ENCODE measurements at regions not wholly inside any gene's neighbourhood (a gene's known extent, or its start where the extent isn't known, plus 50 kb on each side); places are given as distances from the start of the nearest gene placed in this dataset.

GRCh38 chr1:38430949-38431348 is 384.4 kb upstream of the POU3F1 start:
- Histone ChIP-seq H3K9me2 (ENCODE audit: insufficient read depth, low read length) (no peaks in the 10 kb centered on the region), H2AFZ (ENCODE audit: low read length) (no peak overlapping the region), H3K36me3 (ENCODE audit: insufficient read depth, low read length) (no peaks in the 10 kb centered on the region), H3K4me2 (ENCODE audit: low read length) (no peak overlapping the region), H3K27ac (ENCODE audit: low read depth, low read length, poor library complexity, severe bottlenecking) (no peak overlapping the region), H3K9me3 (ENCODE audit: low read length) (no peaks in the 10 kb centered on the region), H3K4me1 (ENCODE audit: insufficient read depth, low read length, poor library complexity, severe bottlenecking) (peaks cover under 1% of the 10 kb centered on the region), H3K4me3 (ENCODE audit: low read depth, low read length, poor library complexity, severe bottlenecking) (no peak overlapping the region), H3K79me2 (ENCODE audit: insufficient read depth, low read depth, low read length) (no peaks in the 10 kb centered on the region), H4K20me1 (ENCODE audit: insufficient read depth, low read length) (no peaks in the 10 kb centered on the region)
- TF ChIP-seq EZH2phosphoT487 (IDR thresholded peaks at IDR 0.05; ENCODE audit: borderline replicate concordance, low read depth, low read length), result no peak
- ChIA-PET POLR2A (no interaction called here), CTCF (ENCODE audit: unreplicated experiment) (no interaction called here)
- no peak for DNase-seq (ENCODE audit: low spot score)
- no TSS peak for BruUV-seq (replicated peaks)
- intact Hi-C loops (cut with micrococcal nuclease; ENCODE audit: unreplicated experiment), result no loop called here

GRCh38 chr1:38424677-38425076 is 378.1 kb upstream of the POU3F1 start:
- no peaks in the 10 kb centered on the region for H3K79me2 ChIP-seq (ENCODE audit: insufficient read depth, low read depth, low read length)
- no peaks in the 10 kb centered on the region for H3K36me3 ChIP-seq (ENCODE audit: insufficient read depth, low read length)
- no peaks in the 10 kb centered on the region for H3K9me3 ChIP-seq (ENCODE audit: low read length)
- BruUV-seq (replicated peaks), result no TSS peak
- H2AFZ ChIP-seq (ENCODE audit: low read length), result no peak overlapping the region
- no peaks in the 10 kb centered on the region for H4K20me1 ChIP-seq (ENCODE audit: insufficient read depth, low read length)
- H3K4me1 ChIP-seq (ENCODE audit: insufficient read depth, low read length, poor library complexity, severe bottlenecking), result no peaks in the 10 kb centered on the region
- H3K27ac ChIP-seq (ENCODE audit: low read depth, low read length, poor library complexity, severe bottlenecking), result no peak overlapping the region
- POLR2A ChIA-PET, result no interaction called here
- DNase-seq (ENCODE audit: low spot score), result no peak
- H3K9me2 ChIP-seq (ENCODE audit: insufficient read depth, low read length), result no peaks in the 10 kb centered on the region
- CTCF ChIA-PET (ENCODE audit: unreplicated experiment), result no interaction called here
- intact Hi-C loops (cut with micrococcal nuclease; ENCODE audit: unreplicated experiment), result no loop called here
- no peak overlapping the region for H3K4me3 ChIP-seq (ENCODE audit: low read depth, low read length, poor library complexity, severe bottlenecking)
- H3K4me2 ChIP-seq (ENCODE audit: low read length), result no peak overlapping the region
- no peak for TF ChIP-seq EZH2phosphoT487 (IDR thresholded peaks at IDR 0.05; ENCODE audit: borderline replicate concordance, low read depth, low read length)
- TF ChIP-seq, protein P1, sequence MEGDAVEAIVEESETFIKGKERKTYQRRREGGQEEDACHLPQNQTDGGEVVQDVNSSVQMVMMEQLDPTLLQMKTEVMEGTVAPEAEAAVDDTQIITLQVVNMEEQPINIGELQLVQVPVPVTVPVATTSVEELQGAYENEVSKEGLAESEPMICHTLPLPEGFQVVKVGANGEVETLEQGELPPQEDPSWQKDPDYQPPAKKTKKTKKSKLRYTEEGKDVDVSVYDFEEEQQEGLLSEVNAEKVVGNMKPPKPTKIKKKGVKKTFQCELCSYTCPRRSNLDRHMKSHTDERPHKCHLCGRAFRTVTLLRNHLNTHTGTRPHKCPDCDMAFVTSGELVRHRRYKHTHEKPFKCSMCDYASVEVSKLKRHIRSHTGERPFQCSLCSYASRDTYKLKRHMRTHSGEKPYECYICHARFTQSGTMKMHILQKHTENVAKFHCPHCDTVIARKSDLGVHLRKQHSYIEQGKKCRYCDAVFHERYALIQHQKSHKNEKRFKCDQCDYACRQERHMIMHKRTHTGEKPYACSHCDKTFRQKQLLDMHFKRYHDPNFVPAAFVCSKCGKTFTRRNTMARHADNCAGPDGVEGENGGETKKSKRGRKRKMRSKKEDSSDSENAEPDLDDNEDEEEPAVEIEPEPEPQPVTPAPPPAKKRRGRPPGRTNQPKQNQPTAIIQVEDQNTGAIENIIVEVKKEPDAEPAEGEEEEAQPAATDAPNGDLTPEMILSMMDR (conservative IDR thresholded peaks at IDR 0.05; ENCODE audit: low read length), result no peak

DNA sequence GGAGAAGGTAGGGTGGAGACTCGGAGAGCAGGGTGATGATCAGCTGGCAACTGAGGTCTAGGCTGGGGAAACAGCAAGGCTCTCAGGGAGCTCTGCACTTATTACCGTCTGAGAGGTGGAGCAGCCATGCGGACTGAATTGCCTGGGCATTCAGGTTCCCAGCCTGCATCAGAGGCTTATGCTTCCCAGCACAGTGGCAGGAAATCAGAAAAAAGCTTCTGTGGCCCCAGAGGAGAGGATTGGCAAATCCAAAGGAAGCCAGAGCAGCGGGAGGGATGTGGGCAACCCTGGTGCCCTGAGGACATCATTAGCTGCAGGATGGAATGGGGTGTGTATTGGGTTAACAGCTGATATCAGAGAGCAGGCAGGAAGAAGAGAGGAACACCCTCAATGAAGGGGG is 374.1 kb upstream of the POU3F1 start:
- H3K4me2 ChIP-seq (ENCODE audit: low read length), result no peak overlapping the region
- H3K27ac ChIP-seq (ENCODE audit: low read depth, low read length, poor library complexity, severe bottlenecking), result no peak overlapping the region
- intact Hi-C loops (cut with micrococcal nuclease; ENCODE audit: unreplicated experiment), result no loop called here
- no peaks in the 10 kb centered on the region for H3K36me3 ChIP-seq (ENCODE audit: insufficient read depth, low read length)
- no peaks in the 10 kb centered on the region for H3K4me1 ChIP-seq (ENCODE audit: insufficient read depth, low read length, poor library complexity, severe bottlenecking)
- POLR2A ChIA-PET, result interaction anchor here (1.0 kb wide), 1 partner anchor 15 kb away, joined by 3 read pairs; no protein-coding TSS in a partner anchor
- no peak for TF ChIP-seq EZH2phosphoT487 (IDR thresholded peaks at IDR 0.05; ENCODE audit: borderline replicate concordance, low read depth, low read length)
- TF ChIP-seq, protein P1 (conservative IDR thresholded peaks at IDR 0.05; ENCODE audit: low read length), result no peak
- DNase-seq (ENCODE audit: low spot score), result no peak
- H3K4me3 ChIP-seq (ENCODE audit: low read depth, low read length, poor library complexity, severe bottlenecking), result no peak overlapping the region
- no peaks in the 10 kb centered on the region for H4K20me1 ChIP-seq (ENCODE audit: insufficient read depth, low read length)
- H3K79me2 ChIP-seq (ENCODE audit: insufficient read depth, low read depth, low read length), result no peaks in the 10 kb centered on the region
- no peaks in the 10 kb centered on the region for H3K9me2 ChIP-seq (ENCODE audit: insufficient read depth, low read length)
- CTCF ChIA-PET (ENCODE audit: unreplicated experiment), result no interaction called here
- BruUV-seq (replicated peaks), result no TSS peak
- no peak overlapping the region for H2AFZ ChIP-seq (ENCODE audit: low read length)
- no peaks in the 10 kb centered on the region for H3K9me3 ChIP-seq (ENCODE audit: low read length)
